ENCODE measurements at regions not wholly inside any gene's neighbourhood (a gene's known extent, or its start where the extent isn't known, plus 50 kb on each side); places are given as distances from the start of the nearest gene placed in this dataset.

- TF ChIP-seq, protein P1, sequence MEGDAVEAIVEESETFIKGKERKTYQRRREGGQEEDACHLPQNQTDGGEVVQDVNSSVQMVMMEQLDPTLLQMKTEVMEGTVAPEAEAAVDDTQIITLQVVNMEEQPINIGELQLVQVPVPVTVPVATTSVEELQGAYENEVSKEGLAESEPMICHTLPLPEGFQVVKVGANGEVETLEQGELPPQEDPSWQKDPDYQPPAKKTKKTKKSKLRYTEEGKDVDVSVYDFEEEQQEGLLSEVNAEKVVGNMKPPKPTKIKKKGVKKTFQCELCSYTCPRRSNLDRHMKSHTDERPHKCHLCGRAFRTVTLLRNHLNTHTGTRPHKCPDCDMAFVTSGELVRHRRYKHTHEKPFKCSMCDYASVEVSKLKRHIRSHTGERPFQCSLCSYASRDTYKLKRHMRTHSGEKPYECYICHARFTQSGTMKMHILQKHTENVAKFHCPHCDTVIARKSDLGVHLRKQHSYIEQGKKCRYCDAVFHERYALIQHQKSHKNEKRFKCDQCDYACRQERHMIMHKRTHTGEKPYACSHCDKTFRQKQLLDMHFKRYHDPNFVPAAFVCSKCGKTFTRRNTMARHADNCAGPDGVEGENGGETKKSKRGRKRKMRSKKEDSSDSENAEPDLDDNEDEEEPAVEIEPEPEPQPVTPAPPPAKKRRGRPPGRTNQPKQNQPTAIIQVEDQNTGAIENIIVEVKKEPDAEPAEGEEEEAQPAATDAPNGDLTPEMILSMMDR (IDR thresholded peaks at IDR 0.05) = no peak
- no peak for TF ChIP-seq POLR2A (IDR thresholded peaks at IDR 0.05)
- TF ChIP-seq POLR2AphosphoS5 (IDR thresholded peaks at IDR 0.05) = no peak
Measured at GRCh38 chr2:45083175-45083574, 73.9 kb upstream of the SIX2 start.

All from suprapubic skin (tissue), 4 donors.